A172 (cell line): ENCODE measurements at regions not wholly inside any gene's neighbourhood (a gene's known extent, or its start where the extent isn't known, plus 50 kb on each side); places are given as distances from the start of the nearest gene placed in this dataset.
"Not testable (repeated sequence)": the region's sequence is repeated elsewhere in the genome, so short reads cannot be mapped to it uniquely, and the experiment has no call there.

Experiments used
- DNase-seq: peaks from one replicate; pipeline ENCODE4 v3.0.0-alpha.2; 2015; ENCODE audit warnings: low spot score

GRCh38 chr2:18077704-18078103 is 199.2 kb downstream of the KCNS3 start:
- peak; percentile 94 for DNase-seq

GRCh38 chr2:18077231-18077630 is 198.8 kb downstream of the KCNS3 start:
- peak; percentile 36 for DNase-seq

DNA sequence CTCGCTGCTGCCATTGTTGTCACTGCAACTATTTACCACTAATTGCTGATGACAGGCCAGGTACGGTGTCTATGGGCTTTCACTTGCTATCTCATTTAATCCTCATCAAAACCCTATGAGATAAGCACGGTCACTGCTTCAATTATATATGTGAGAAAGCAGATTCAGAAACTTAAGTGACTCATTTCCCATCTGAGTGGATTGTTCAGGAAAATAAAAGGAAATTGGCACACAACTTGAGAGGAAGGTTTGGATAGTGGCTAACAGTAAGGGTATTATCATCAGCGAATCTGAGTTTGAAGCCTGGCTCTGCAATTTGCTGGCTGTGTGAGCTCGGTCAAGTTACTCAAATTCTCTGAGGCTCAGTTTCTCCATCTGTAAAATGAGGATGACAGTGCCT is 196.0 kb downstream of the KCNS3 start:
- peak; percentile 66 for DNase-seq

DNA sequence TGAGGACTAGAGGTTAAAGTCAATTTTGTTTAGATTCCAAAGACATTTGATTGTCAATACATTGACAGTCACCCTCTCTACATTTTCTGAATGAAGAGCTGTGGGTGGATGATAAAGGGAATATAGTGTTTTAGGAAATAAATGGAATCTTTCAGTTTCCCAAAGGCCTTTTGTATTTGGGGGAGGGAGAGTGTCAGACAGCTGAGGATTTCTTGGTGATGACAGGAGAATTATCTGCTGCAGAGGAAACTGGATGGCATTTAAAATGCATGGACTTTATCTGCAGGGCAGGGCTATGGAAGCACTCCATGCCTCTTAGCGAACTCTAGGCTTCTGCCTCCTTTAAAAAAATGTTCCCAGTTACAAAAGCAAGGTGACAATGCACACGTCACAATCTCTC is 195.1 kb downstream of the KCNS3 start:
- DNase-seq = no peak

DNA sequence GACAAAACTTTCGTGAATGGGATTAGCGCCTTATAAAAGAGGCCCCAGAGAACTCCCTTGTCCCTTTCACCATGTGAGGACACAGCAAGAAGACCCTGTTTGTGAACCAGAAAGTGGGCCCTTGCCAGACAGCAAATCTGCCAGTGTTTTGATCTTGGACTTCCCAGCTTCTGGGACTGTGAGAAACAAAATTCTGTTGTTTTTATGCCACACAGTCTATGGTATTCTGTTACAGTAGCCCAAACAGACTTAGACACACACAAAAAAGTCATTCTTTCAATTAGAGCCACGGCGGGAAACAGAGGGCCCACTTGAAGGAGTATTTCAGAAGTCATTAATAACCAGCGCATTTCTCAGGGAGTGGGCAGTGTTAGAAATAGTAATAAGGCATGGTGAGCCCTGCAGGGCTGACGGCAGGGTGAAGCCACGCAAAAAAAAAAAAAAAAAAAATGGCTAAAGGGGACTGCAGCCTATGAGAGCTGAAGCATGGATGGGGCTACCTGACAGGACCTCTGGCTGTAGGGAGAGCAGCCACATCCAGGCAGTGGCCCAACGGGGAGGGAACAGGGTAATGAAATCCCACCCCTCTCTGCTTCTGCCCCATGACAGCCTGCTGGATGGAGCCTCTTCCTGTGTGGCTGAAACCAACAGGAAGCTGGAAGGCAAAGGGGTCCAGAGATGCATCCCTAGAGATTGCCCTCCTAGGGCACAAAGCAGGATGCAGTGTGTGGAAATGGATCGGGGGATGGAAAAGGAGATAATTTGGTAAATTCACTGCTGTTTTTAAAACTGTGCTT is 189.3 kb downstream of the KCNS3 start:
- DNase-seq = no peak

GRCh38 chr2:18066894-18067293 is 188.4 kb downstream of the KCNS3 start:
- no peak for DNase-seq

GRCh38 chr2:18066066-18066465 is 187.6 kb downstream of the KCNS3 start:
- DNase-seq = no peak

- DNase-seq = no peak
Observed at GRCh38 chr2:18065249-18065648, 186.8 kb downstream of the KCNS3 start.

GRCh38 chr2:18063826-18064470 is 185.5 kb downstream of the KCNS3 start:
- DNase-seq = no peak

- DNase-seq = peak; percentile 26
Observed at GRCh38 chr2:18062892-18063291, 184.4 kb downstream of the KCNS3 start.

- DNase-seq = no peak
Observed at GRCh38 chr2:18061717-18062116, 183.2 kb downstream of the KCNS3 start.

GRCh38 chr2:18057657-18058056 is 179.2 kb downstream of the KCNS3 start:
- DNase-seq = no peak

DNA sequence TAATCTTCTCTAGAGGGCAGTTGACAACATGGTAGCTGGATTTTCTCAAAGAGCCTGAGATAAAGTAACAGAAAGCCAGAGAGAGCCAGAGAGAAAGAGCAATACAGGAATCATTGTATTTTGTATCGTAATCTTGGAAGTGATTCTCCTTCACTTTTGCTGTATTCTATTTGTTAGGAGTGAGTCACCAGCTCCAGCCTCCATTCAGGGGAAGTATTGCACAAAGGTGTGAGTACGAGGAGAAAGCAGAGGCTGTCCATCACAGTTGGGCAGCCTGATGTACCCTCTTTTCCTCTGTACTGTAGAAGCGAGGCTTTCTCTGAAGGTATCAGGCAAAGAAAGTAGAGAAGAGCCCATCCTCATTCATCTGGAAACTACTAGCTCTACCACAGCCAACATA is 176.8 kb downstream of the KCNS3 start:
- DNase-seq = no peak

DNA sequence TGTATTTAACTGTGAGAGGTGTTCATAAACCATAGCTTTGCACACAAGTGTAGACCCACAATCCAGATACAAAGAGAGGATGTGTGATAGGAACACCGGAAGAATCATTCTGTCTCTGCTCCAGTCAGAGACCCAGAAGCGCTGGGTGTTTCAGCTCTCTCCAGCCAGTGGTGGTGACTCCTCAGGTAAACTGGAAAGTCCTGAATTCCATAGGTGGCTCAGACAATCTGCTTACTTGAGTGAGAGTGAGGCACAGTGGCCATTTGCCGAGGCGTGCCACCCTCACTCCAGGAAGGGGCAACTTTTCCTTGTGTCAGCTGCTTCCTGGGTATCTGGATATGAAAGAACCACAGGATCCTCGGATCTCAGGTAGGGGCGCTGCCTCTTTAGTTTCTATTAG is 171.5 kb downstream of the KCNS3 start:
- no peak for DNase-seq

- no peak for DNase-seq
Observed at GRCh38 chr2:18049325-18049724, 170.9 kb downstream of the KCNS3 start.

DNA sequence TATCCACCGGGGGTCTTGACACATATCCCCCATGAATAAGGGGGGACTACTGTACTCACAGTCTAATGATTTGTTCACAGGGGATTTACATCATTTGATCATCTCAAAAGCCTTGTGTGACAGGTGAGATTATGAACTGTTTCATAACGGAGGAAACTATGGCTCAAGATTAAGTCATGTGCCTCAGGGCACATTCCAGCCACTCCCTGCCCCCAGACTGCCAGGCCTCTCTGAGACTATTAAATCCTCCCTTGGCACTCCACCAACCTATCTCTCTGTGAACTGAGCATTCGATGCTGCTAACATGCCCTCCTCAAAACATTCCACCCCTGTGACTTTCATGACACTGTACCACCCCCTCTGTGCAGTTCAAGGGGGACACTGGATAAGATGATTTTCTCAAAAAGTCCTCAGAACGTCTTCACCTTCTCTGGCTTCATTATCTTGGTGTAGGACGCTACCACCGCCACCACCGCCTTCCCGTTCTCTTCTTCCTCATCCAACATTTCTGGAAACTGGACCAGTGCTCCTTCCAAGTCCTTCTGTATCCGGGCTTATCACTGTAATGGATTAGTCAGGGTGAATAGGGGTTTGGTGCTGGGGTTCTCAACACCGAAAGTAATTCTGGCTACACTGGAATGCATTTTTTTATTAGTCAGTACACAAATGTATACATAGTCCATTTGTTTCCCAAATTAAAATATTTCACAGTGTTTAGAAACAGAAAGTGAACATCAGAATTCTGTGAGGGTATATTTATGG is 169.6 kb downstream of the KCNS3 start:
- DNase-seq = peak; percentile 78

DNA sequence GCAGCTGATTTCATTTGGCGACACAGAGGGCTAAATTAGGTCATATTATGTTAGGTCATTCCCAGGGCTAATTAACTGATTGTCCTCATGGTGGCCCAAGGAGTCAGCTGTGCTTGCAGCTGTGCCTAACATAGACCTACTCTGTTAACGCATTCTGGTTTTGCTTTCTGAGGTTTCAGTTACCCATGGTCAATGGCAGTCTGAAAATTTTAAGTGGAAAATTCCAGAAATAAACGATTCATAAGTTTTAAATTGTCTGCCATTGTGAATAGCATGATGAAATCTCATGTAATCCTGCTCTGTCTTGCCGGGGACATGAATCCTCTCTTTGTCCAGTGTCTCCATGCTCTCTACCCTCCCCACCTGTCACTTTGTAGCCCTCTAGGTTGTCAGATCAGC is 168.7 kb downstream of the KCNS3 start:
- DNase-seq = no peak

DNA sequence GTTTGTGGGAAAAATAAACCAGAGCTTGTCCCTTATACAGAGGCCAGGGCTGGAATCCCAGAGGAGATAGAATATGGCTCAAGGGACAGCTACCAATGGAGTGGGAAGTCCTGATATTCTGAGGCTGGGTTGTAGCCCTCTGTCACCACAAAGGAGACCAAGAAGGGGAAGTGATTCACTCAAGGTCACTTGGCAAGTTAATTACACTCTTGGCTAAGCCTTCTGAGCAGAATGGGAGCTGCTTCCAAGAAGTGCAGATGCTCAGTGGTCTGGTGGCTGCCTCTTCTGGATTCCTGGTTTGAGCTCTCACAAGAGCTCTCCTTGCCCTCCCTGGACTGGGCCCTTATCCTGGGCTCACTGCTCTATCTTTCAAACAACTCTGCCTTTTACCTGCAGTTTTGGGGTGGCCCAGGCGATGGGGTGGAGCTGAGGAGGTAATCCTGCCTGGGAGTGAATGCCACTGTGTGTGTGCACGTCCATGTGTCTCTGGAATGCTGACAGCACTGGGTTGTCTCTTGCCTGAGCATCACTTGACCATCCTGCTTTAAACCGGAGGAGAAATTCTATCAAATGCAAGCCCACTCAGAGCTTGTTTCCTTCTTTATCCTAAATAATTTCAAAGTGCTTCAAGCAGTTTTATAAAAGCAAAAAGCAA is 168.2 kb downstream of the KCNS3 start:
- peak; percentile 64 for DNase-seq

DNA sequence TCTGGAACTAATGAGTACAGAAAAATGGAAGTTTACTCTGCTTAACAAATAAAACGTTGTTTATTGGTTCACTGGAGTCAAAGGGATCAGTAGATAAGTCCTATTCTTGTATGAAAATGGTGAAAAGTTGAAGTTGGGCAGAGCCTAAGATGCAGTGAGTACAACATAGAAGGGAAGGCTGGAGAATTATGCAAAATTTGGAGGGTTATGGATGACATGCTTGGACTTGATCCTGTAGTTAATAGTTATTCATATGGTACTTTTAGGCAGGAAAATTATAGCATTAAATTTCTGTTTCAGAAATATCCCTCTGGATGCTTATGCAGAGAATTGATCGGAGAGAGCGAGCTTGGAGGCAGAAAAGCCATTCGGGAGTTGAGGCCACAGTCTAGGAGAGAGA is 167.6 kb downstream of the KCNS3 start:
- no peak for DNase-seq

- DNase-seq = no peak
Observed at GRCh38 chr2:18045230-18045629, 166.8 kb downstream of the KCNS3 start.

DNA sequence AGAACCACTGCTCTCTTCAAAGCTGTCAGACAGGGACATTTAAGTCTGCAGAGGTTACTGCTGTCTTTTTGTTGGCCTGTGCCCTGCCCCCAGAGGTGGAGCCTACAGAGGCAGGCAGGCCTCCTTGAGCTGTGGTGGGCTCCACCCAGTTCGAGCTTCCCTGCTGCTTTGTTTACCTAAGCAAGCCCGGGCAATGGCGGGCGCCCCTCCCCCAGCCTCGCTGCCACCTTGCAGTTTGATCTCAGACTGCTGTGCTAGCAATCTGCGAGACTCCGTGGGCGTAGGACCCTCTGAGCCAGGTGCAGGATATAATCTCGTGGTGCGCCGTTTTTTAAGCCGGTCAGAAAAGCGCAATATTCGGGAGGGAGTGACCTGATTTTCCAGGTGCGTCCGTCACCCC is 138.9 kb downstream of the KCNS3 start:
- DNase-seq = not testable (repeated sequence)

DNA sequence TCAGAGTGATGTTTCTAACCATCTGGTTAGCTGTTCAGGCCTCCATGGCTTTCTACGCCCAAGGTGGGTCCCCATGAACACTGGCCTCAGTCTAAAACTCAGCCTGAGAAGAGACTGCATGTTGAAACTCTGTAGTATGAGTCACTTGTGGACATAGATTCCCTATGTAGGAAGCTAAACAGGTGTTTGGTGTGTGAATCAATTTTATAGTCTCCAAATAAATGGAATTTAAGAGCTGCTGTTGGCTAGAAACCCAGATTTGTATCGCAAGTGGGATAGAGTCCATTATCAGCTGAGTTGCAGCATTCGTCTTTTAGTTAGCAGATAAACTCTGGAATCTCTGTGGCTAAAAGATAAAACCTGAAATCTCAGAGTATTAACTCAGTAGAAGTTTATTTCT is 131.4 kb downstream of the KCNS3 start:
- no peak for DNase-seq
